GM12865 (cell line): ENCODE measurements at regions not wholly inside any gene's neighbourhood (a gene's known extent, or its start where the extent isn't known, plus 50 kb on each side); places are given as distances from the start of the nearest gene placed in this dataset.

ENCODE experiments used
- DNase-seq: peaks from one replicate; pipeline ENCODE4 v3.0.0; 2010; ENCODE audit warnings: low read depth
- H3K4me3 ChIP-seq: 2 replicates; pipeline ENCODE4 v1.5.1; 2011; ENCODE audit warnings: mild to moderate bottlenecking, low read depth, low read length, control low read depth
- TF ChIP-seq, protein P1 (sequence below): IDR thresholded peaks from 2 replicates; pipeline ENCODE4 v1.5.1; 2011; ENCODE audit warnings: low read length, control low read depth, low read depth, inconsistent platforms; ENCODE audit not compliant: insufficient read depth; ENCODE audit errors: missing control alignments

GRCh38 chr4:137602436-137602835, 70.1 kb upstream of the PCDH18 start:
- DNase-seq: no peak
- TF ChIP-seq, protein P1, sequence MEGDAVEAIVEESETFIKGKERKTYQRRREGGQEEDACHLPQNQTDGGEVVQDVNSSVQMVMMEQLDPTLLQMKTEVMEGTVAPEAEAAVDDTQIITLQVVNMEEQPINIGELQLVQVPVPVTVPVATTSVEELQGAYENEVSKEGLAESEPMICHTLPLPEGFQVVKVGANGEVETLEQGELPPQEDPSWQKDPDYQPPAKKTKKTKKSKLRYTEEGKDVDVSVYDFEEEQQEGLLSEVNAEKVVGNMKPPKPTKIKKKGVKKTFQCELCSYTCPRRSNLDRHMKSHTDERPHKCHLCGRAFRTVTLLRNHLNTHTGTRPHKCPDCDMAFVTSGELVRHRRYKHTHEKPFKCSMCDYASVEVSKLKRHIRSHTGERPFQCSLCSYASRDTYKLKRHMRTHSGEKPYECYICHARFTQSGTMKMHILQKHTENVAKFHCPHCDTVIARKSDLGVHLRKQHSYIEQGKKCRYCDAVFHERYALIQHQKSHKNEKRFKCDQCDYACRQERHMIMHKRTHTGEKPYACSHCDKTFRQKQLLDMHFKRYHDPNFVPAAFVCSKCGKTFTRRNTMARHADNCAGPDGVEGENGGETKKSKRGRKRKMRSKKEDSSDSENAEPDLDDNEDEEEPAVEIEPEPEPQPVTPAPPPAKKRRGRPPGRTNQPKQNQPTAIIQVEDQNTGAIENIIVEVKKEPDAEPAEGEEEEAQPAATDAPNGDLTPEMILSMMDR: no peak

GRCh38 chr4:137601934-137602333, 69.6 kb upstream of the PCDH18 start:
- no peak for DNase-seq
- H3K4me3 ChIP-seq: no peak overlapping the region
- TF ChIP-seq, protein P1: no peak

More at GRCh38 chr4:137602436-137602835, 70.1 kb upstream of the PCDH18 start:
- no peak overlapping the region for H3K4me3 ChIP-seq

GRCh38 chr4:137599734-137600133, 67.4 kb upstream of the PCDH18 start:
- DNase-seq: no peak
- TF ChIP-seq, protein P1: no peak
- H3K4me3 ChIP-seq: no peak overlapping the region

GRCh38 chr4:137597752-137598430, 65.6 kb upstream of the PCDH18 start:
- DNase-seq: no peak
- TF ChIP-seq, protein P1: no peak
- no peak overlapping the region for H3K4me3 ChIP-seq

DNA sequence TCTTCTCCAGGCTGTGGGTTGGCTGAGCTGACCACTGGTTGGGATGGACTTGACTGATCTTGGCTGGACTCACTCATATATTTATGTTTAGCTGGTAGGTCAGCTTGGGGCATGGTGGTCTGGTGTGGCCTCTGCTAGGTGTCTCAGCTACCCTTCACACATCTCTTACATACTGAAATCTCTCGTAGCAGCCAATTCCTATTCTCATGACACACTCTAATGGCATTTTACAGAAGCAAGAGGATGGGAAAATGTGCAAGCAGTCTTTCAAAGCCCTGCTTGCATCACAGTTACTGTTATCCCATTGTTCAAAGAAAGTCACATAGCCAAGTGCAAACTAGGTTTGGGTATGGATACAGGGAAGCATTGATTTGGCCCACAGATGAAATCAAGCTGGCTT, 55.5 kb upstream of the PCDH18 start:
- DNase-seq: no peak
- no peak overlapping the region for H3K4me3 ChIP-seq
- TF ChIP-seq, protein P1: no peak

GRCh38 chr4:137583671-137584070, 51.4 kb upstream of the PCDH18 start:
- TF ChIP-seq, protein P1: no peak
- DNase-seq: no peak
- H3K4me3 ChIP-seq: no peak overlapping the region
